RWPE1 (cell line): ENCODE measurements at regions not wholly inside any gene's neighbourhood (a gene's known extent, or its start where the extent isn't known, plus 50 kb on each side); places are given as distances from the start of the nearest gene placed in this dataset.

Experiments
- CTCF ChIA-PET: fragments of 350-600 bp; sonication (Branson Sonifier 250); formaldehyde crosslinking; extraction: SDS; loops from one replicate; lab custom pipeline; 2021; lab: Yijun Ruan, JAX
- POLR2A ChIA-PET: fragments of 400-600 bp; formaldehyde crosslinking; extraction: SDS; loops from one replicate; lab custom pipeline; 2020; ENCODE audit warnings: antibody characterized with exemption; ENCODE audit not compliant: low non-redundant PET; lab: Yijun Ruan, JAX
- DNase-seq: peaks from one replicate; pipeline ENCODE4 v3.0.0; 2012; ENCODE audit warnings: low spot score
- H3K27ac ChIP-seq: fragments of 450-650 bp; 2 replicates; pipeline ENCODE4 v1.5.1; 2017
- CTCF ChIP-seq: fragments of 450-650 bp; conservative IDR thresholded peaks from 2 replicates; pipeline ENCODE4 v1.5.1; 2017; ENCODE audit warnings: low read depth, mild to moderate bottlenecking

DNA sequence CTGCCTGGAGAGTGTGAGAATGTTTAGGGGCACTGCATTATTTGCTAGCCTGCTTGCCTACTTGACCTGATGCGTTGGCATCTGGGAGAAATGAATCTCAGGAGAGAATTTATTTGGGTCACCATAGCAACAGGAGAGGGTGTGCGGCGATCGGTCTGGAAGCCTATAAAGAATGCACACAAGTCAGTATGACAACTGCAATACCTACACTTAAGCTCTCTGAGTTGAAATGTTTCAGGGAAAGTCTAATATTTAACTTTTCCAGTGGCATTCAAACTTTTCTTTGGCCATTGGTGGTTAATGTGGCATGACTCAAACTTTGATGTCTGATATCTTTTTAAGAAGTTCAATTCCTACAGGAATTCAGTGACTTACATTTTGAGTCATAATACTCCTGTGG is 205.1 kb downstream of the NEDD1 start:
- POLR2A ChIA-PET, result no interaction called here
- CTCF ChIA-PET, result interaction anchor here (0.7 kb wide), 1 partner anchor 280 kb away, joined by 3 read pairs; no protein-coding TSS in a partner anchor
- H3K27ac ChIP-seq, result no peak overlapping the region
- no peak for TF ChIP-seq CTCF
- no peak for DNase-seq

DNA sequence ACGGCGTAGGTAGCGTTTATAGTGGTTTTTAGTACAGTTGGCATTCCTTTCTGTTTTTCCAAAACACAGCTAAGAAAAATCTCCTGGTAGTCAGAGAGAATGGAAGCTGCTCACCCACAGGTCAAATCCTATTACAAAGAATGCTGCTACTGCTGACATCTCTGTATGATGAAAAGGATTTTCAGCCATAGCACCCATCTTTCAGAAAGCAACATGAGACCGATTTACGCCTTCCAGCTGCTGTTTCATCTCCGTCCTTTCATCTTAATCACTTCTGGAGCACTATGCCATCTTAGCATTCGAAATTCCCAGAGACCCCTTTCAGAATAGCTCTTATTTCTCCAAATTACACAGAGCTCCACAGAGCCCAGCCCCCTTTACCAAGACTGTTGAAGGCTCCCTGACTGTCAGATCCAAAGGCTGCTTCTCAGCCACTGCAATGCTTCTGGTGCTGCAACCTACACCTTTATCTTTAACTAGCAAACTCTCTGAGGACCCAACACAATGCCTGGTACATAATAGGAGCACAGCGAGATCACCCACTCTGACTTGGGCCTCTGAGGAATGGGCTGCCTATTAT is 211.8 kb downstream of the NEDD1 start:
- H3K27ac ChIP-seq, result no peak overlapping the region
- CTCF ChIA-PET, result no interaction called here
- DNase-seq, result no peak
- TF ChIP-seq CTCF, result no peak
- POLR2A ChIA-PET, result no interaction called here

GRCh38 chr12:97127061-97127460 is 220.0 kb downstream of the NEDD1 start:
- DNase-seq, result no peak
- TF ChIP-seq CTCF, result no peak
- ChIA-PET CTCF (interaction anchor here (0.7 kb wide), 1 partner anchor 1748 kb away, joined by 3 read pairs; no protein-coding TSS in a partner anchor), POLR2A (no interaction called here)
- no peak overlapping the region for H3K27ac ChIP-seq

DNA sequence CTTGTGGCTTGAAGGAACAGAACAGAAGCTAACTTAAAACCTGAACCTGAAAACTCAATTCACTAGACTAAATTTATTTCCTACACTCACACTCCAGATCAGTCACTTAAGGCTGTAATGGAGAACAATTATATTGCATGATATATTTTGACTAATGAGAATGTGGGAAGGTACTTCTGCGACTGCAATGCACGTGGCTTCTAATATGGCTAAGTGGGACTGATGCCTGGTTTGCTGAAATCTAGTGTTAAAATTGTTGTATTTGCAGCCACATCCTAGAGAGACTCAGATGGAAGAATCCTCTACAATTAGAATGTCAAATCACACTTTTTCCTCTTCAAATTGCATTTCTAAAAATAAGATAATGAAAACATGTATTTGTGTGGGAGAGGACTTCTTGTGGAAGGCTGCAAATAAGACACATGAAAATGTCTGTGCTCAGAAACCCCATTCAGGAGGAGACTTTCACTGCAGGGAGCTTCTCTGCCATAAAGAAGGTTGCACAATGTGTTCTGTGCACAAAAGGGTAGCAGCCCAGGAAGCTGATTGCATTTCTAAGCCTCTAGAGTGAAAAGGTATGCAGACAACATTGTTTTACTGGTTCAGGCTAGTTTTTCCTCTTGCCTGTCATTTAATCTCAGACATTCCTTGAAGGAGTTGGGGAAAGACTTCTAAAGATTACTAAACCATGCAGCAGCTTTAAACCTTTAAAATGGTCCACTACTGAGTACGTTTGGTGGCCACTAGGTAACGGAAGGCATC is 224.3 kb downstream of the NEDD1 start:
- H3K27ac ChIP-seq, result no peak overlapping the region
- POLR2A ChIA-PET, result no interaction called here
- TF ChIP-seq CTCF, result no peak

GRCh38 chr12:97132270-97132669 is 225.2 kb downstream of the NEDD1 start:
- no peak overlapping the region for H3K27ac ChIP-seq
- ChIA-PET CTCF (no interaction called here), POLR2A (no interaction called here)
- no peak for DNase-seq
- no peak for TF ChIP-seq CTCF

More for the DNA sequence above, 224.3 kb downstream of the NEDD1 start:
- CTCF ChIA-PET, result no interaction called here
- no peak for DNase-seq

DNA sequence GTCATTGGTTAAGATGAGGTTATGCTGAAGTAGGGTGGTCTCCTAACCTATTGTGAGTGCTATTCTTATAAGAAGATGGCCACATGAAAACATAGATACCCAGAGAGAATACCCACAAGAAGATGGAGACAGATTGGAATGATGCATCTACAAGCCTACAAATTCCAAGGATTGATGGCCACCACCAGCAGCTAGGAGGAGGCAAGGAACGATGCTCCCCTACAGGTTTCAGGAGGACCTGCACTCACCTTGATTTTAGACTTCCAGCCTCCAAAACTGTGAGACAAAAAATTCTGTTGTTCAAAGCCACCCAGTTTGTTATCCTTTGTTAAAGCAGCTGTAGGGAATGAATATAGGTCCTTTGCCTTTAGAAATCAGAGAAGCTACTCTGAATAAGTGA is 227.4 kb downstream of the NEDD1 start:
- POLR2A ChIA-PET, result no interaction called here
- H3K27ac ChIP-seq, result no peak overlapping the region
- TF ChIP-seq CTCF, result no peak
- CTCF ChIA-PET, result no interaction called here
- DNase-seq, result no peak
